Epithelial cell of esophagus (primary cell): ENCODE measurements at regions not wholly inside any gene's neighbourhood (a gene's known extent, or its start where the extent isn't known, plus 50 kb on each side); places are given as distances from the start of the nearest gene placed in this dataset.

Experiments
- DNase-seq: peaks from one replicate; pipeline ENCODE4 v3.0.0; 2010; ENCODE audit warnings: low read depth
- H3K4me3 ChIP-seq: 2 replicates; pipeline ENCODE4 v1.5.1; 2011; ENCODE audit warnings: mild to moderate bottlenecking, low read length, control low read depth
- CTCF ChIP-seq: IDR thresholded peaks from 2 replicates; pipeline ENCODE4 v1.5.1; 2011; ENCODE audit warnings: low read depth, mild to moderate bottlenecking, low read length, control low read depth, inconsistent platforms; ENCODE audit not compliant: insufficient read depth; ENCODE audit errors: missing control alignments

- DNase-seq: no peak
Observed at GRCh38 chr17:65446838-65447526, 114.5 kb downstream of the AXIN2 start.

GRCh38 chr17:65446043-65446442 lies 115.4 kb downstream of the AXIN2 start:
- TF ChIP-seq CTCF: no peak
- no peak for DNase-seq

More at GRCh38 chr17:65446838-65447526, 114.5 kb downstream of the AXIN2 start:
- TF ChIP-seq CTCF: no peak
- no peak overlapping the region for H3K4me3 ChIP-seq

DNA sequence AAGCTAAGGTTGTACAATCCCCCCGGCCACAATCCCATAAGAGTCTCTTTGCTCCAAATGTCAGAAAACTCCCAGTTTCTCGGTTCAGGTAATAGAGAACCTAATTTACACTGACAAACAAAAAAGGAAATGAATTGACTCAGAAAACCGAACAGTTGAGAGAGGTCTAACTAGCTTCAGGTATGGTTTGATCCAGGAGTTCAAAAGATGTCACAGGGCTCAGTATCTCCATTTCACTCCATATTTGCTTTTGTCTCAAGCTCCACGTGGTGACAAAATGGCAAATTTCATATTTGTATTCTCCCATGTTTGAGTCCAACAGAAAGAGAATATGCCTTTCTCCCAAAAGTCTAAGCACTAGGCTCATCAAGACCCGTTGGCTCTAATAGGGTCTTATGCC lies 117.4 kb downstream of the AXIN2 start:
- no peak for DNase-seq
- no peak for TF ChIP-seq CTCF
- no peak overlapping the region for H3K4me3 ChIP-seq

More at GRCh38 chr17:65446043-65446442, 115.4 kb downstream of the AXIN2 start:
- no peak overlapping the region for H3K4me3 ChIP-seq

GRCh38 chr17:65442691-65443090 lies 118.8 kb downstream of the AXIN2 start:
- no peak for DNase-seq
- H3K4me3 ChIP-seq: no peak overlapping the region
- TF ChIP-seq CTCF: no peak

- no peak for DNase-seq
- no peak for TF ChIP-seq CTCF
- H3K4me3 ChIP-seq: no peak overlapping the region
Observed at GRCh38 chr17:65442250-65442649, 119.2 kb downstream of the AXIN2 start.

DNA sequence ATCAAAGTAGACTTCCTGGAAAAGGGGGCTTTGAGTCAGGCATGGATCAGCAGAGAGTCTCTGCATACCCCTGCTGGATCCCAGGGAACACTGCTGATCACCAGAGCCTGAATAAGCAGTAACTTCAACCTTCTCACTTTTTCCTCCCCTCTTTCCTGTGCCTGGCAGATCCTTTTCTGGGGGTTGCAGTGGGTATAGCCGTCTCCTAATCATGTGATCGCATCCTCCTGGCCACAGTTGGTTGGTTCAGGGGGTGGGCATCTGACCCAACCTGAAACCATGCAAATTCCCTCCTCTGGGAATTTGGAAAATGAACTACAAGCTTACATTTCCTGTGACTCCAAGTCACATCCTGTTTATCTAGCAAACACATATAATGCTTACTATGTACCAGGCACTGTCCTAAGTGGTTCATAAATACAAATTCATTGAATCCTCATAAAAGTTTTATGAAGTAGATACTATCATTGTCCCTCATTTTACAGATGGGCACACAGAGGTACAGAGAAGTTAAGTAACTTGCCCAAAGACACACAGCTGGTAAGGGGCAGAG lies 120.3 kb downstream of the AXIN2 start:
- DNase-seq: no peak
- TF ChIP-seq CTCF: no peak
- H3K4me3 ChIP-seq: no peak overlapping the region

- no peak for TF ChIP-seq CTCF
- no peak for DNase-seq
- H3K4me3 ChIP-seq: no peak overlapping the region
Observed at GRCh38 chr17:65438708-65439294, 122.6 kb downstream of the AXIN2 start.
